ENCODE measurements at regions not wholly inside any gene's neighbourhood (a gene's known extent, or its start where the extent isn't known, plus 50 kb on each side); places are given as distances from the start of the nearest gene placed in this dataset.

DNA sequence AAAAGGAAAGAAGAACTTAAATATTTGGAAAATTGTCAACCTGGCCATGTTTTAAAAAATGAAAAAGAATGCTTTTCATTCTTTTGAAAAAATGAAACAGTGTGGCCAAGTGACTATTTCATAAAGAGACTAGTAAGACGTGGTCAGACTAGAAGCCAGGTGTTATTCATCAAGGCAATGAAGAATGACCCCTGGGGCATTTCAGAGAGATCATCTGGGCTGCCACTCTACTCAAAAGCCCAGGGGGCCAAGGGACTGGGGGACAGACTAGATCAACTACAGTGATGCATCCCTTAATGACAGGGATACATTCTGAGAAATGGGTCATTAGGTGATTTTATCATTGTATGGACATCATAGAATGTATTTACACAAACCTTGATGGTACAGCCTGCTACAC lies 199.4 kb downstream of the STK31 start:
- Mint-ChIP-seq H3K27ac (no peak overlapping the region), H3K36me3 (ENCODE audit: low read depth) (no peaks in the 10 kb centered on the region), H3K4me1 (no peaks in the 10 kb centered on the region), H3K9me3 (no peaks in the 10 kb centered on the region), H3K27me3 (ENCODE audit: low read depth) (no peaks in the 10 kb centered on the region), H3K4me3 (no peak overlapping the region)
- TF ChIP-seq, protein P1, sequence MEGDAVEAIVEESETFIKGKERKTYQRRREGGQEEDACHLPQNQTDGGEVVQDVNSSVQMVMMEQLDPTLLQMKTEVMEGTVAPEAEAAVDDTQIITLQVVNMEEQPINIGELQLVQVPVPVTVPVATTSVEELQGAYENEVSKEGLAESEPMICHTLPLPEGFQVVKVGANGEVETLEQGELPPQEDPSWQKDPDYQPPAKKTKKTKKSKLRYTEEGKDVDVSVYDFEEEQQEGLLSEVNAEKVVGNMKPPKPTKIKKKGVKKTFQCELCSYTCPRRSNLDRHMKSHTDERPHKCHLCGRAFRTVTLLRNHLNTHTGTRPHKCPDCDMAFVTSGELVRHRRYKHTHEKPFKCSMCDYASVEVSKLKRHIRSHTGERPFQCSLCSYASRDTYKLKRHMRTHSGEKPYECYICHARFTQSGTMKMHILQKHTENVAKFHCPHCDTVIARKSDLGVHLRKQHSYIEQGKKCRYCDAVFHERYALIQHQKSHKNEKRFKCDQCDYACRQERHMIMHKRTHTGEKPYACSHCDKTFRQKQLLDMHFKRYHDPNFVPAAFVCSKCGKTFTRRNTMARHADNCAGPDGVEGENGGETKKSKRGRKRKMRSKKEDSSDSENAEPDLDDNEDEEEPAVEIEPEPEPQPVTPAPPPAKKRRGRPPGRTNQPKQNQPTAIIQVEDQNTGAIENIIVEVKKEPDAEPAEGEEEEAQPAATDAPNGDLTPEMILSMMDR (IDR thresholded peaks at IDR 0.05; ENCODE audit: unreplicated experiment in 3 of 3), result no peak

DNA sequence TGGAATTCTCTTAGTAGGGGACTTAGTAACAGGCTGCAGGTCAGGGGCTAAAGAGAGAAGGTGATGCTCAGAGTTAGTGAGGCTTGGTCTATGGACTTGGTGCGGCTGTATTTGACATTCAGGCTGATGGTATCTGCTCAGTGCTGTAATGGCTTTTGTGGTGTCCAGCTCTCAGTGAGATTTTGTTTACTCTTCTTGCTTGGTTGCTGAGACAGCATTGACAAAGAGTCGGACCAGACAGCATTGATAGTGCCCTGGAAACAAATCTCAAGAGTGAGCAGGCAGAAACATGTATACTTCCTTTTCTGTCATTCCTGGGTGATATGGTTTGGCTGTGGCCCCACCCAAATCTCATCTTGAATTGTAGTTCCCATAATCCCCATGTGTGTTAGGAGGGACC lies 202.0 kb downstream of the STK31 start:
- H3K36me3 Mint-ChIP-seq (ENCODE audit: low read depth), result no peaks in the 10 kb centered on the region
- no peaks in the 10 kb centered on the region for H3K27me3 Mint-ChIP-seq (ENCODE audit: low read depth)
- no peaks in the 10 kb centered on the region for H3K4me1 Mint-ChIP-seq
- no peak overlapping the region for H3K27ac Mint-ChIP-seq
- TF ChIP-seq, protein P1 (IDR thresholded peaks at IDR 0.05; ENCODE audit: unreplicated experiment in 3 of 3), result no peak
- no peaks in the 10 kb centered on the region for H3K9me3 Mint-ChIP-seq
- H3K4me3 Mint-ChIP-seq, result no peak overlapping the region

DNA sequence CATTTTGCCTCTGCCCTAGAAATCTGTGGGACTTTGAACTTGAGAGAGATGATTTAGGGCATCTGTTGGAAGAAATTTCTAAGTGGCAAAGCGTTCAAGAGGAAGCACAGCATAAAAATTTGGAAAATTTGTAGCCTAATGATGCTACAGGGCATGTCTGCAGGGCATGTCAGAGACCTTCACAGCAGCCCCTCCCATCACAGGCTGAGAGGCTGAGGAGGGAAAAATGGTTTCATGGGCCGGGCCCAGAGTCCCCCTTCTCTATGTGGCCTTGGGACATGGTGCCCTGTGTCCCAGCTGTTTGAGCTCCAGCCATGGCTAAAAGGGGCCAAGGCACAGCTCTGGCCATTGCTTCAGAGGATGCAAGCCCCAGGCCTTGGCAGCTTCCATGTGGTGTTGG lies 203.0 kb downstream of the STK31 start:
- H3K36me3 Mint-ChIP-seq (ENCODE audit: low read depth), result no peaks in the 10 kb centered on the region
- H3K27ac Mint-ChIP-seq, result no peak overlapping the region

DNA sequence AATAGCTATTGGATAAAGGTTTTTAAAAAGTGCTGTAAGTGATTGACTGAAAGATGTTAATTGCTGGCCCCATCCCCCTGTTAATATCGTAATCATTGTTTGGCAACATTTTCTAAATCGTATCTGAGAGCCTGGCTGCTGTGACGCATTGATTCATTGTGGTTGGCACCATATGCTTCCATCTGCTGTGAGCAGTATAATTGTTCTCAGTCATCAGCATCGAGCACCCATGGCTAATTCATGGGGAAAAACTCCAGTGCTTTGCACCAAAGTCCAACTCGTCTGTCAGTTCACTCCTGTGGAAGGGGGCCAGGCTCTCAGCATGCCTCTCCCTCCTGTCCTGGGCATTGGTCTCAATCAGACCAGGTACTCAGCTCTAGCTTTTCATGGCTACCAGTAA lies 205.2 kb downstream of the STK31 start:
- no peaks in the 10 kb centered on the region for H3K36me3 Mint-ChIP-seq (ENCODE audit: low read depth)
- no peak overlapping the region for H3K4me3 Mint-ChIP-seq
- H3K9me3 Mint-ChIP-seq, result no peaks in the 10 kb centered on the region
- TF ChIP-seq, protein P1 (IDR thresholded peaks at IDR 0.05; ENCODE audit: unreplicated experiment in 3 of 3), result no peak
- no peaks in the 10 kb centered on the region for H3K4me1 Mint-ChIP-seq
- H3K27me3 Mint-ChIP-seq (ENCODE audit: low read depth), result no peaks in the 10 kb centered on the region
- no peak overlapping the region for H3K27ac Mint-ChIP-seq

More for the DNA sequence above, 203.0 kb downstream of the STK31 start:
- H3K4me1 Mint-ChIP-seq, result no peaks in the 10 kb centered on the region
- TF ChIP-seq, protein P1 (IDR thresholded peaks at IDR 0.05; ENCODE audit: unreplicated experiment in 3 of 3), result no peak
- H3K27me3 Mint-ChIP-seq (ENCODE audit: low read depth), result no peaks in the 10 kb centered on the region
- no peaks in the 10 kb centered on the region for H3K9me3 Mint-ChIP-seq
- H3K4me3 Mint-ChIP-seq, result no peak overlapping the region

DNA sequence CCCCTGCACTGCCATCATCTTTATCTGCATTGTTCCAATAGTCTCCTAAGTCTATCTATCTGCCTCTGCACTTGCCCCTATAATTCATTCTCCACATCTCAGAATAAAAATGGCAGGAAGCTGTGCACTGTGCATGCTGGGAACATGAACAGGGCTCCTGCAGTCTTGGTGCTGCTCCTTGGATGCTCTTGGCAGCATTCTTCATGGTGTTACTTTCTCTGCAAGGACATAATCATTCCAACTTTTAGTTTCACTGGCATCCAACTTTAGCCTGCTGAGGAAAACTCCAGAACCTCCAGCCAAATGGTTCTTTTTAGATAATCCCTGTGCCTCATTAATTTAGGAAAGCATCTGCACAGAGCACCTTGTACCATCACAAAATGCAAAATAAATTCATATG lies 208.3 kb downstream of the STK31 start:
- TF ChIP-seq, protein P1 (IDR thresholded peaks at IDR 0.05; ENCODE audit: unreplicated experiment in 3 of 3), result no peak
- Mint-ChIP-seq H3K36me3 (ENCODE audit: low read depth) (no peaks in the 10 kb centered on the region), H3K4me3 (no peak overlapping the region), H3K4me1 (no peaks in the 10 kb centered on the region), H3K27ac (no peak overlapping the region), H3K27me3 (ENCODE audit: low read depth) (no peaks in the 10 kb centered on the region), H3K9me3 (no peaks in the 10 kb centered on the region)

DNA sequence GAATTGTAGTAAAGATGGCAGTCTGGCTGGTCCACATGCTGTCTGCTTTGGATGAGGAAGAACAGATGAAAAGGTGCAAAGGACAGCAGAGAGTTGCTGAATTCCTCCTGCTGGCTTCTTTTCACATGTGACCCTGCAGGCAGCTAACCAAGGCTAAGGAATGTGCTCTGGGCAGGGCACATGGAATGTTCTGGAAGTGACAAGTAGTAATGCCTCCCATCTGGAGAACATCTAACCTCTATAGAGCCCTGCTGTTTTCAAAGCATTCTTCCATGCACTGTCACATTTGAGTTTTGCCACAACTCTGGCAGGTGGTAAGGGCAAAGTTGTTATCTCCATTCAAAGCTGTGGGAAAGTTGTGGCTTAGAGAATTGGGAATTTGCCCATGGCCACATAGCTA lies 208.8 kb downstream of the STK31 start:
- no peak overlapping the region for H3K4me3 Mint-ChIP-seq
- TF ChIP-seq, protein P1 (IDR thresholded peaks at IDR 0.05; ENCODE audit: unreplicated experiment in 3 of 3), result no peak
- no peaks in the 10 kb centered on the region for H3K4me1 Mint-ChIP-seq
- no peaks in the 10 kb centered on the region for H3K36me3 Mint-ChIP-seq (ENCODE audit: low read depth)
- H3K27ac Mint-ChIP-seq, result no peak overlapping the region
- no peaks in the 10 kb centered on the region for H3K27me3 Mint-ChIP-seq (ENCODE audit: low read depth)
- no peaks in the 10 kb centered on the region for H3K9me3 Mint-ChIP-seq
